ENCODE measurements at regions not wholly inside any gene's neighbourhood (a gene's known extent, or its start where the extent isn't known, plus 50 kb on each side); places are given as distances from the start of the nearest gene placed in this dataset.

GRCh38 chr7:54090652-54091213 is 451.4 kb upstream of the VSTM2A start:
- ATAC-seq (no peak), DNase-seq (ENCODE audit: low read depth, low spot score) (no peak)
- Histone ChIP-seq H3K4me3 (ENCODE audit: low read depth in 2 of 2, low read length in 2 of 2) (no peak overlapping the region), H3K27me3 (ENCODE audit: control insufficient read depth, insufficient read depth, low read length) (no peaks in the 10 kb centered on the region), H3K9me3 (ENCODE audit: control insufficient read depth, insufficient read depth, low read depth, low read length) (no peaks in the 10 kb centered on the region), H3K4me1 (ENCODE audit: control insufficient read depth, insufficient read depth, low read length) (no peaks in the 10 kb centered on the region), H3K27ac (ENCODE audit: low read length) (no peak overlapping the region), H3K36me3 (ENCODE audit: control insufficient read depth, insufficient read depth, low read length) (no peaks in the 10 kb centered on the region)
- no TSS peak for BruUV-seq (replicated peaks)
- no peak for TF ChIP-seq REST (IDR thresholded peaks at IDR 0.05; ENCODE audit: insufficient read depth in 1 of 2, low read depth in 2 of 2, low read length in 1 of 2)
- in situ Hi-C loops (cut with HindIII; ENCODE audit: low pct_unique_long_range_greater_than_20kb, low sequenced_read_pairs) (no loop called here), intact Hi-C loops (cut with micrococcal nuclease; ENCODE audit: unreplicated experiment) (no loop called here)
- ChIA-PET CTCF (no interaction called here), POLR2A (no interaction called here)

- in situ Hi-C loops (cut with HindIII; ENCODE audit: low pct_unique_long_range_greater_than_20kb, low sequenced_read_pairs), result no loop called here
- Histone ChIP-seq H3K27me3 (ENCODE audit: control insufficient read depth, insufficient read depth, low read length) (no peaks in the 10 kb centered on the region), H3K9me3 (ENCODE audit: control insufficient read depth, insufficient read depth, low read depth, low read length) (no peaks in the 10 kb centered on the region), H3K27ac (ENCODE audit: low read length) (no peak overlapping the region), H3K36me3 (ENCODE audit: control insufficient read depth, insufficient read depth, low read length) (no peaks in the 10 kb centered on the region), H3K4me3 (ENCODE audit: low read depth in 2 of 2, low read length in 2 of 2) (no peak overlapping the region), H3K4me1 (ENCODE audit: control insufficient read depth, insufficient read depth, low read length) (no peaks in the 10 kb centered on the region)
- DNase-seq (ENCODE audit: low read depth, low spot score) (no peak), ATAC-seq (no peak)
- CTCF ChIA-PET, result no interaction called here
- intact Hi-C loops (cut with micrococcal nuclease; ENCODE audit: unreplicated experiment), result no loop called here
- no peak for TF ChIP-seq CTCF (IDR thresholded peaks at IDR 0.05)
- POLR2A ChIA-PET, result no interaction called here
- no TSS peak for BruUV-seq (replicated peaks)
These were observed 450.9 kb upstream of the VSTM2A start for GRCh38 chr7:54091322-54091721.

GRCh38 chr7:54097886-54098285 is 444.3 kb upstream of the VSTM2A start:
- Histone ChIP-seq H3K27me3 (ENCODE audit: control insufficient read depth, insufficient read depth, low read length) (no peaks in the 10 kb centered on the region), H3K4me3 (ENCODE audit: low read depth in 2 of 2, low read length in 2 of 2) (no peak overlapping the region), H3K4me1 (ENCODE audit: control insufficient read depth, insufficient read depth, low read length) (no peaks in the 10 kb centered on the region), H3K36me3 (ENCODE audit: control insufficient read depth, insufficient read depth, low read length) (no peaks in the 10 kb centered on the region), H3K9me3 (ENCODE audit: control insufficient read depth, insufficient read depth, low read depth, low read length) (no peaks in the 10 kb centered on the region; the same call in 1 of the 2 replicates), H3K27ac (ENCODE audit: low read length) (no peak overlapping the region)
- TF ChIP-seq REST (IDR thresholded peaks at IDR 0.05; ENCODE audit: insufficient read depth in 1 of 2, low read depth in 2 of 2, low read length in 1 of 2) (no peak), POLR2AphosphoS5 (IDR thresholded peaks at IDR 0.05; ENCODE audit: low read depth, low read length) (no peak)
- ChIA-PET CTCF (no interaction called here), POLR2A (no interaction called here)
- no peak for ATAC-seq
- no peak for DNase-seq (ENCODE audit: low read depth, low spot score)
- no TSS peak for BruUV-seq (replicated peaks)
- intact Hi-C loops (cut with micrococcal nuclease; ENCODE audit: unreplicated experiment) (no loop called here), in situ Hi-C loops (cut with HindIII; ENCODE audit: low pct_unique_long_range_greater_than_20kb, low sequenced_read_pairs) (no loop called here)
